H1 (cell line): ENCODE measurements at regions not wholly inside any gene's neighbourhood (a gene's known extent, or its start where the extent isn't known, plus 50 kb on each side); places are given as distances from the start of the nearest gene placed in this dataset.

ENCODE experiments used
- CHD7 ChIP-seq: fragments of 300-600 bp; sonication (generic); IDR thresholded peaks from 2 replicates; pipeline ENCODE4 v1.7.1; 2012; ENCODE audit warnings: low read length, moderate library complexity, mild to moderate bottlenecking, inconsistent platforms; ENCODE audit not compliant: insufficient replicate concordance
- CREB1 ChIP-seq: IDR thresholded peaks from 2 replicates; pipeline ENCODE4 v1.6.1; 2012; ENCODE audit warnings: inconsistent platforms
- SIN3A ChIP-seq, 2 experiments: IDR thresholded peaks in 1 of 2; conservative IDR thresholded peaks in 1 of 2; 2 replicates each; pipeline ENCODE4 v1.6.1; 2011 to 2012; ENCODE audit warnings: low read length in 2 of 2, improper control_type of control experiment in 1 of 2, low read depth in 1 of 2, mild to moderate bottlenecking in 1 of 2

- TF ChIP-seq CHD7 (no peak), CREB1 (no peak), SIN3A (conservative IDR thresholded peaks at IDR 0.05 in 1 of 2, IDR thresholded peaks at IDR 0.05 in 1 of 2; ENCODE audit: low read depth in 1 of 2, low read length in 2 of 2) (no peak)
Observed at GRCh38 chr3:109835958-109836357, 498.6 kb upstream of the DPPA4 start (continued).
